Ectodermal cell (in vitro differentiated cells): ENCODE measurements at regions not wholly inside any gene's neighbourhood (a gene's known extent, or its start where the extent isn't known, plus 50 kb on each side); places are given as distances from the start of the nearest gene placed in this dataset.

Experiments used
- H3K27ac ChIP-seq: 2 replicates; pipeline ENCODE4 v1.7.0; 2013; ENCODE audit warnings: mild to moderate bottlenecking, low read depth, low read length; ENCODE audit not compliant: insufficient read depth, poor library complexity, severe bottlenecking
- H3K27me3 ChIP-seq: 2 replicates; pipeline ENCODE4 v1.7.0; 2013; ENCODE audit warnings: mild to moderate bottlenecking, low read length; ENCODE audit not compliant: insufficient read depth, control insufficient read depth, poor library complexity, severe bottlenecking
- H3K36me3 ChIP-seq: one replicate; pipeline ENCODE4 v1.7.0; 2013; ENCODE audit warnings: low read length; ENCODE audit not compliant: control insufficient read depth, insufficient read depth
- H3K4me1 ChIP-seq: one replicate; pipeline ENCODE4 v1.7.0; 2013; ENCODE audit warnings: low read length; ENCODE audit not compliant: control insufficient read depth, insufficient read depth
- H3K4me3 ChIP-seq: 2 replicates; pipeline ENCODE4 v1.7.0; 2013; ENCODE audit warnings: low read depth, low read length, control low read depth; ENCODE audit not compliant: insufficient read depth
- H3K9me3 ChIP-seq: 2 replicates; pipeline ENCODE4 v1.7.0; 2013; ENCODE audit warnings: mild to moderate bottlenecking, low read length, moderate library complexity; ENCODE audit not compliant: control insufficient read depth
- WGBS, 2 experiments: methylation state at CpG; one replicate each; pipeline ENCODE4 v1.1.7; 2013; ENCODE audit warnings: missing lambda C conversion rate in 2 of 2; 5-methylcytosine and 5-hydroxymethylcytosine counted together

DNA sequence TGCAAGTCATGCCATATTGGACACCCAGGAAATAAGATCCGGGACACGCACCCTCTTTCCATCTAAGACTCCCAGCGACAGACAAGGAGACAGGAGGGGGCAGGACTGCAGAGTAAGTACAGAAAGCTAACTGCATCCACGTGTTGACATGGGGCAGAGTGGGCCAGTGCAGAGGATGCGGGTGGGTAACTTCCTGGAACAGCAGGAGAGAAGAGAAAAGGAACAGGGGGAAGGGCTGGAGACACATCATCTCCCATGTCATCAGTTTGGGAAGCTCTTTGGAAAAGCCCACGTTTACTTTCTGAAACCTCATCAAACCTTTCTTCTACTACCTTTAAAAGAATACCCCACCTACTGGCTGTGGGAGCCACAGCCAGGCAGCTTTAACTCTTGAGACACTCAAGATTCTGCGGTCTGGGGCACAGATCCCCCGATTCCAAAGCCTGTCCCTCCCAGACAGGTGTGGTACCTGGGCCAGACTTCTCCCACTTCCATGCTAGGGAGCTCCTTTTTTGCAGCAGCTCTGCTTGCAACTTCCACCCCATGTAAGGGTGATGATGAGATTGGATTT is 273.5 kb upstream of the RPL38 start:
- Histone ChIP-seq H3K4me1 (peaks cover 2% of the 10 kb centered on the region), H3K4me3 (no peak overlapping the region), H3K36me3 (no peaks in the 10 kb centered on the region), H3K27me3 (no peaks in the 10 kb centered on the region), H3K9me3 (no peaks in the 10 kb centered on the region), H3K27ac (no peak overlapping the region)
- 51 to 54% methylated on average over 7 to 8 of the region's 8 CpGs for WGBS, 2 experiments

GRCh38 chr17:73932216-73932749 is 271.2 kb upstream of the RPL38 start:
- 92 to 95% methylated on average over 9 of the region's 9 CpGs for WGBS, 2 experiments

GRCh38 chr17:73933164-73933766 is 270.2 kb upstream of the RPL38 start:
- Histone ChIP-seq H3K4me3 (no peak overlapping the region), H3K27me3 (no peaks in the 10 kb centered on the region), H3K36me3 (no peaks in the 10 kb centered on the region), H3K27ac (no peak overlapping the region), H3K4me1 (peaks cover 2% of the 10 kb centered on the region), H3K9me3 (no peaks in the 10 kb centered on the region)
- WGBS, 2 experiments = 95% methylated on average over 8 of the region's 8 CpGs

More at GRCh38 chr17:73932216-73932749, 271.2 kb upstream of the RPL38 start:
- H3K36me3 ChIP-seq = no peaks in the 10 kb centered on the region
- H3K27ac ChIP-seq = no peak overlapping the region
- H3K4me3 ChIP-seq = no peak overlapping the region
- H3K4me1 ChIP-seq = peaks cover 2% of the 10 kb centered on the region
- no peaks in the 10 kb centered on the region for H3K9me3 ChIP-seq
- no peaks in the 10 kb centered on the region for H3K27me3 ChIP-seq

DNA sequence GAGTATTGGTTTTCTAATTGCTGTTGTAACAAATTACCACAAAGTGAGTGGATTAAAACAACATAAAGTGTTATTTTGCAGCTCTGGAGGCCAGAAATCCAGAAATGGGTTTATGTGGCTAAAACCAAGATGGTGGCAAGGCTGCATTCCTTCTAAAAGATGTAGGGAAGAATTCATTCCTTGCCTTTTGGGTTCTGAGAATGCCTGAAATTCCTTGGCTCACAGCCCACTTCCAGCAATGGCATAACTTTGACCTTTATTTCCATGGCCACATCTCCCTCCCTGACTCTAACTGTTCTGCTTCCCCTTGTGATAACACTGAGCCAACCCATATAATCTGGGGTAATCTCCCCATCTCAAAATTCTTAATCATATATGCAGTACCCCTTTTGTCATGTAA is 269.6 kb upstream of the RPL38 start:
- H3K4me1 ChIP-seq = peaks cover 2% of the 10 kb centered on the region
- H3K9me3 ChIP-seq = no peaks in the 10 kb centered on the region
- H3K36me3 ChIP-seq = no peaks in the 10 kb centered on the region
- no peaks in the 10 kb centered on the region for H3K27me3 ChIP-seq
- H3K4me3 ChIP-seq = no peak overlapping the region
- no peak overlapping the region for H3K27ac ChIP-seq

- Histone ChIP-seq H3K27ac (no peak overlapping the region), H3K9me3 (no peaks in the 10 kb centered on the region), H3K36me3 (no peaks in the 10 kb centered on the region), H3K27me3 (no peaks in the 10 kb centered on the region), H3K4me1 (peaks cover 2% of the 10 kb centered on the region), H3K4me3 (no peak overlapping the region)
- WGBS, 2 experiments = 78 to 88% methylated on average over 2 of the region's 2 CpGs
Observed at GRCh38 chr17:73934696-73935095, 268.8 kb upstream of the RPL38 start.

DNA sequence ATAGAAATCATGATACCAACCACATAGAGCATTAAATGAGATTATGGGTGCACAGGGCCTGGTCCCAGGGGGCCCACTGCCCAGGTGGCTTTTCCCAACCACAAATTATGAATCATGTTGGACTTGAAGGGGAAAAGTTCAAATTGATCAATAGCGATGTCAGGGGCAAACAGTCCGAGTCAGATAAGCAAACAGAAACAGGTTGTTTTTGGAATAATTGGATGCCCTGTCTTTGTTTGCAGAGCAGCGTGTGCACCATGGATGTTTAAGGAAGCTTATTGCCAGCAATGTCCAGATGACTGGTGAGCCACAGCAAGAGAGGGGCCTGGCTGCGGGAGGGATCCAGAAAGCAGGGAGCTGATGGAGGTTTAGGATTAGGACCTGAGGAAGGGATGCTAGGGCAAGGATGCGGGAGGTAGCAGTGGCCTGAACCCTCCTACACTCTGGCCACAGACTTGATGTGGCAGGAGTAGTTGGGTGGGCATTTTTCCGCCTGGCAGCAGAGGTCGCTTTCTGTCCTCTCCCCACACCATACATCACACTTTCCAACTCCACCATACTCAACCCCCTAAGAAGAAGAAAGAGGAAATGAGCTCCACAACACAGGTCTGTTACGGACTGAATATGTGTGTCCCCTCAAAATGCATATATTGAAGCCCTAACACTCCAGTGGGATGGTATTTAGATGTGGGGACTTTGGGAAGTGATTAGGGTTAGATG is 266.4 kb upstream of the RPL38 start:
- H3K36me3 ChIP-seq = no peaks in the 10 kb centered on the region
- no peaks in the 10 kb centered on the region for H3K4me1 ChIP-seq
- no peak overlapping the region for H3K27ac ChIP-seq
- H3K27me3 ChIP-seq = no peaks in the 10 kb centered on the region
- H3K4me3 ChIP-seq = no peak overlapping the region
- 91 to 93% methylated on average over 7 to 8 of the region's 8 CpGs for WGBS, 2 experiments
- no peaks in the 10 kb centered on the region for H3K9me3 ChIP-seq

DNA sequence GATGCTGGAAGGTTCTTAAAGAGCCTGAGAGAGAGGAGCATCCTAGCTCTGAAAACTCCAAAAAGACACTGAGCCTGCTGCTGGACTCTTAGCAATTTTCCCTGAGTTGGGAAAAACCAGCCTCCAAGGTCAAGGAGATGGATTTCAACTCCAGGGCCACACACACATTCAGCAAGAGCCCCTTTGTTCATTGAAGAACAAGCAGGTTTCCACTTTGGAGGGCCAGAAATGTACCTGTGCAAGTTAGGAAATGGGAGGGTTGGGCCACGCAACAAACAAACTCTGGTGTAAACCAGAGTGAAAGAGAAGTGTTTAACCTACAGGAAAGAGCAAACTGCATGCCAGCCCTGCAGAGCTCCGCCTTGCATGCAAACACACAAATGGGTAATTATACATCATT is 264.8 kb upstream of the RPL38 start:
- no peaks in the 10 kb centered on the region for H3K36me3 ChIP-seq
- no peaks in the 10 kb centered on the region for H3K9me3 ChIP-seq
- no peak overlapping the region for H3K4me3 ChIP-seq
- no peak overlapping the region for H3K27ac ChIP-seq
- WGBS, 2 experiments = 92 to 97% methylated on average over 2 of the region's 2 CpGs
- H3K4me1 ChIP-seq = no peaks in the 10 kb centered on the region
- no peaks in the 10 kb centered on the region for H3K27me3 ChIP-seq

DNA sequence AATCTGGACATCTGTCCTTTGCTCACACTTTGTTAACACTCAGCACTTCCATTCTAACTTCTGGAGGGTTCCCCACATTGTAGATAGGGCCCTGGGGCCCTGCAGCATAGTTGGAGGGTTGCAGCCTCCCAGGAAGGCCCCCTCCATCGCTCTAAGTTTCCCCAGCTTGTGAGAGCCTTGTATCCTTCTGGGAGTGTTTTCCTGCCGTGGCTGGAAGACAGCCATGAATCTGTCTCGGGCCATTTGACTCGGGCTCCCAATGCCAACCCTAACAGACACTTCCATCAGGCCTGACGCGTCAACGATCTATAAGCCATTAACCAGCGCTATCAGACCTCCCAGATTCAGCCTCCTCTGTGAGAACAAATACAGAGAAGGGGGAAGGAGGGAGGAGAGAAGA is 263.7 kb upstream of the RPL38 start:
- Histone ChIP-seq H3K36me3 (no peaks in the 10 kb centered on the region), H3K27me3 (no peaks in the 10 kb centered on the region), H3K27ac (no peak overlapping the region), H3K4me3 (no peak overlapping the region), H3K9me3 (no peaks in the 10 kb centered on the region), H3K4me1 (no peaks in the 10 kb centered on the region)
- WGBS, 2 experiments = 88 to 89% methylated on average over 8 of the region's 8 CpGs

DNA sequence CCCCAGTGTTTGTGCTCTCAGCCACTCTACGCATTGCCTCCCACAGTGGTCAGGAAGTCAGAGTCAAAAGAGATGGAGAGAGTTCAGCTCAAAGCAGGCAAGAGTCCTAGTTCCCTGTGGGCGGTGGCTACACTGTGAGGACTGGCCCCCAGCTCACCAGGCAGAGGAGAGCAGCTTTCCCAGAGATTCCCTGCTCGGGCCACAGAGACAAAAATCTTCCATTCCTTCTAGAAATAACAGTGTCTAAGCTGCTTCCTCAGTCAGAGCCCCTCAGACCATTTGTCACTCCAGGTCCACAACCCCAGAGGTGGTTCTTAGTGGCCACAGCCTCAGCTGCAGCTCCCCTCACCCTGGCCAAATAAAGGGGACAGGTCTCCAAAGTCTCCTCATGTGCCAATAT is 263.0 kb upstream of the RPL38 start:
- no peak overlapping the region for H3K4me3 ChIP-seq
- no peaks in the 10 kb centered on the region for H3K27me3 ChIP-seq
- 76 to 87% methylated on average over 3 of the region's 3 CpGs for WGBS, 2 experiments
- no peak overlapping the region for H3K27ac ChIP-seq
- H3K9me3 ChIP-seq = no peaks in the 10 kb centered on the region
- H3K4me1 ChIP-seq = no peaks in the 10 kb centered on the region
- H3K36me3 ChIP-seq = no peaks in the 10 kb centered on the region

DNA sequence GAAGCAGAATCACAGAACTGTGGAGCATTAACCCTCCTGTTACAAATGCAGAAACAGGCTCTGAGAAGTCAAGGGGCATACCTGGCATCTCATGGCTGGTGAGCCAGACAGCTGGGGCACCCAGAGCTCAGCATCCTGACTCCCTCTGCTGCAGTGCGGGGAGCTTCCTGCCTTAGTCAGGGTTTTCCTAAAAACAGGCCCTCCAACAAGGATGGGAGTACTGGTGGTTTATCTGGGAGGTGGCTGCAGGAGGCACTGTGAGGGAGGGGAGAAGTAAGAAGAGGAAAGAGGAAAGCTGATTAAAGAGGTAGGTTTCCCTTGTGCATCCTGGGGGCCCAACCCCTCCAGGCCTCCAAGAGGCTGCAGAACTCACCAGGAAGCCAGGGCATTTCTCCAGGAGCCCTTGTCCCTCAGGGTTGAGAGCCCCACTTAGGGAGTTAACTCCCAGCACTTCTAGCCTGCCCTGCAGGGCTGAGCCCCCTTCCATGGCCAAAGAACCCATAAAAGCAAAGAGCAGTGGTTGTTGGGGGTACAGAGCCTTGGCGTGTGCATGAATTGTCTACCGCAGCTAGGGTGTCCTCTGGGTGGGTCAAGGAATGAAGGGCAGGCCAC is 261.5 kb upstream of the RPL38 start:
- 93 to 96% methylated on average over 3 of the region's 3 CpGs for WGBS, 2 experiments
- Histone ChIP-seq H3K27me3 (no peaks in the 10 kb centered on the region), H3K27ac (no peak overlapping the region), H3K4me1 (no peaks in the 10 kb centered on the region), H3K4me3 (no peak overlapping the region), H3K9me3 (no peaks in the 10 kb centered on the region), H3K36me3 (no peaks in the 10 kb centered on the region)
